ENCODE measurements at regions not wholly inside any gene's neighbourhood (a gene's known extent, or its start where the extent isn't known, plus 50 kb on each side); places are given as distances from the start of the nearest gene placed in this dataset.

- TF ChIP-seq POLR2A (IDR thresholded peaks at IDR 0.05; ENCODE audit: low read length) (no peak), CTCF (IDR thresholded peaks at IDR 0.05) (no peak), BCL3 (IDR thresholded peaks at IDR 0.05) (no peak), KDM1A (IDR thresholded peaks at IDR 0.05; ENCODE audit: low read depth) (no peak), CHD2 (IDR thresholded peaks at IDR 0.05; ENCODE audit: low read length, partially characterized antibody) (no peak), MAX (IDR thresholded peaks at IDR 0.05) (no peak), NFE2L2 (conservative IDR thresholded peaks at IDR 0.05; ENCODE audit: low read length) (no peak), CBX2 (IDR thresholded peaks at IDR 0.05; ENCODE audit: borderline replicate concordance, low read depth) (no peak), PHF8 (IDR thresholded peaks at IDR 0.05; ENCODE audit: borderline replicate concordance, low read depth) (no peak), REST (IDR thresholded peaks at IDR 0.05) (no peak), MAZ (IDR thresholded peaks at IDR 0.05; ENCODE audit: borderline replicate concordance, low read depth, low read length) (no peak), USF2 (IDR thresholded peaks at IDR 0.05) (no peak), HOXB5 (CRISPR knock-in tag; IDR thresholded peaks at IDR 0.05) (no peak), EP300 (IDR thresholded peaks at IDR 0.05) (no peak)
Observed at GRCh38 chr12:13566292-13566691, 369.8 kb downstream of the EMP1 start.

Data from A549 (cell line).